Epithelial cell of proximal tubule (primary cell): ENCODE measurements at regions not wholly inside any gene's neighbourhood (a gene's known extent, or its start where the extent isn't known, plus 50 kb on each side); places are given as distances from the start of the nearest gene placed in this dataset.

Source experiments
- DNase-seq: peaks from one replicate; pipeline ENCODE4 v3.0.0-alpha.2; 2011; ENCODE audit warnings: low read depth
- H3K4me3 ChIP-seq: 2 replicates; pipeline ENCODE4 v1.5.1; 2011; ENCODE audit warnings: low read depth, mild to moderate bottlenecking, low read length
- TF ChIP-seq, protein P1 (sequence below): conservative IDR thresholded peaks from 2 replicates; pipeline ENCODE4 v1.5.1; 2012; ENCODE audit warnings: low read depth, mild to moderate bottlenecking, low read length

DNA sequence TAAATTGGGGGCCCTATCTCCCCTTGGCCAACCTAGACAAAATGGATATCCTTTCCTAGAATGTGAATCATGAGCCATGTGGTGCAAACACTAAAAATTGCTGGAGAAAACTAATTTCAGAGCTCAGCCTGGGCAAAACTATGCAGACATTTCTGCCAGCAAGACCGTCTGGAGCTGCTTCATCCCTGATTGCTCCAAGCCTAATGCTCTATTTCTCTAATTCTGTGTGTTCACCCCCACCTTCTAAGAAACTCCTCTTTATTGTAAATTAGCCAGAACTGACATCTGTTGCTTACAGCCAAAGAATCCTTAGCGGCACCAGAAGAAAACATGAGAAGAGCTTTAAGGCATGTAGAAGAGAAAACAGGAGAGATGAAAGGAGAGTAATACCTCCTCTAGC is 337.7 kb upstream of the CHAC2 start:
- no peak for DNase-seq
- TF ChIP-seq, protein P1, sequence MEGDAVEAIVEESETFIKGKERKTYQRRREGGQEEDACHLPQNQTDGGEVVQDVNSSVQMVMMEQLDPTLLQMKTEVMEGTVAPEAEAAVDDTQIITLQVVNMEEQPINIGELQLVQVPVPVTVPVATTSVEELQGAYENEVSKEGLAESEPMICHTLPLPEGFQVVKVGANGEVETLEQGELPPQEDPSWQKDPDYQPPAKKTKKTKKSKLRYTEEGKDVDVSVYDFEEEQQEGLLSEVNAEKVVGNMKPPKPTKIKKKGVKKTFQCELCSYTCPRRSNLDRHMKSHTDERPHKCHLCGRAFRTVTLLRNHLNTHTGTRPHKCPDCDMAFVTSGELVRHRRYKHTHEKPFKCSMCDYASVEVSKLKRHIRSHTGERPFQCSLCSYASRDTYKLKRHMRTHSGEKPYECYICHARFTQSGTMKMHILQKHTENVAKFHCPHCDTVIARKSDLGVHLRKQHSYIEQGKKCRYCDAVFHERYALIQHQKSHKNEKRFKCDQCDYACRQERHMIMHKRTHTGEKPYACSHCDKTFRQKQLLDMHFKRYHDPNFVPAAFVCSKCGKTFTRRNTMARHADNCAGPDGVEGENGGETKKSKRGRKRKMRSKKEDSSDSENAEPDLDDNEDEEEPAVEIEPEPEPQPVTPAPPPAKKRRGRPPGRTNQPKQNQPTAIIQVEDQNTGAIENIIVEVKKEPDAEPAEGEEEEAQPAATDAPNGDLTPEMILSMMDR, result no peak

DNA sequence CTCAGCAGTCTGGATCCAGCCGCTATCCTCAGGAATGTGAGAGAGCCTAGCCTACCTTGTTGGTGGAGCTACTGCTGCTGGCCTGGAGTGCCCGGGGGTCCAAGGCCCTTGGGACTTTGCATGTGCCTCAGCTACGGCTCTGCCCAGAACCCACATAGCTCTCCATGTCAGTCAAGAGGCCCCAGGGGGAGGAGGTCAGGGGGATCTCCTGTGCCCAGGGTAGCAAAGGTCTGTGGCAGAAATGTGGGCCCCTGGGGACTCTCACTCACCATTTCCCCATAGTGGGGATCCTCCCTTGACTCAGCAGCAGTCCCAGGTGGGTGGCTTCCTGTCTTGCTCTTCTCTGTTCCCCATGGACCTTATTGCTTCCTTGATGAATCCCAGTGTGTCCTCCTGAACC is 342.7 kb upstream of the CHAC2 start:
- TF ChIP-seq, protein P1, result no peak
- H3K4me3 ChIP-seq, result no peak overlapping the region
- no peak for DNase-seq

More for the DNA sequence above, 337.7 kb upstream of the CHAC2 start:
- H3K4me3 ChIP-seq, result no peak overlapping the region

DNA sequence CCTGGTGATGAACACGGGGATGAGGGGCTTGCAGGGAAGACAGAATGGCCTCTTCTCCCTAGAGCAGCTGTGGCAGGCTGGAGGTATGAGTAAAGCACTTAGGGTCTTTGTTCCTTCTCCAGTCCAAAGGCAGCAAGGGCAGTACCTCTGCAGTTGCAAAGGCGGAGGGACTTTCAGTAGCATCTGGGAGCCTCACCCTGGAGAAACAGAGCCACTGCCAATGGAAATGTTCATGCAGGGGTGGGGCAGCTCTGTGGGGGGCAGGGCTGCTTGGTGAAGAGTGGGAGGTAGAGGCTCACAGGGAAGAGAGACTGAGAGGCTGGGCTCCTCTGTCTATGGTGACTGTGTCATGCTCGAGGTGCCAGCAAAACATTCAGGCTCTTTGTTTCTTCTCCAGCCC is 344.1 kb upstream of the CHAC2 start:
- DNase-seq, result no peak
- H3K4me3 ChIP-seq, result no peak overlapping the region
- TF ChIP-seq, protein P1, result no peak

DNA sequence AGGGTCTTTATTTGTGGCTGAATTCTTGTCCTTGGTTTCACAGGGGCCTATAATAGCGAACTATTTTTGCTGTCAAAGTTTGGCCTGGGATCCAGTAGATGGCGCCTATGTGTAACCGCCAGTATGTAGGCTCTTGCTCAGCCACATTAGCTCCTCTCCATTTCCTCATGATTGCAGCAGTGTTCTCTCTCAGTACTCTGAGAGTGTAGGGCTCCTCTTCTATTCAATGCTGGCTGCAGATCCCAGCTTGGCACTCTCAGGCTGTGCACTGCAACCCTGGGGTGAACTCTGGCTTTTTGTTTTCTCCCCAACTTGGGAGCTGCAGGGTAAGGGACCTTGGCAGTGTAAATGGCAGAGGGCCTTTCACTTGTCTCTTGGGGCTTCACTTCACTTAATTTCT is 344.6 kb upstream of the CHAC2 start:
- TF ChIP-seq, protein P1, result peak; percentile 69
- H3K4me3 ChIP-seq, result no peak overlapping the region
- no peak for DNase-seq

DNA sequence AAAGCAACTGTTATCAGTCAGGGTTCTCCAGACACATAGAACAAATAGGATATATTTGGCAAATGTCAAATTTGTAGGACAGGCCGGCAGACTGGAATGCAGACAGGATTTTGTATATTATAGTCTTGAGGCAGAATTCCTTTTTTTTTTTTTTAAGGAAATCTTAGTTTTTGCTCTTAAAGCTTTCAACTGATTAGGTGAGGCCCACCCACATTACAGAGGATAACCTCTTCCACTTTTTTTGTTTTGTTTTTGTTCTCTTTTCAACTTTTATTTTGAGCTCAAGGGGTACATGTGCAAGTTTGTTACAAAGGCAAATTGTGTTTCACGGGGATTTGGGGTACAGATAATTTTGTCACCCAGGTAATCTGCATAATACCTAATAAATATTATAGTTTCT is 350.2 kb upstream of the CHAC2 start:
- TF ChIP-seq, protein P1, result no peak
- DNase-seq, result no peak
- H3K4me3 ChIP-seq, result no peak overlapping the region

DNA sequence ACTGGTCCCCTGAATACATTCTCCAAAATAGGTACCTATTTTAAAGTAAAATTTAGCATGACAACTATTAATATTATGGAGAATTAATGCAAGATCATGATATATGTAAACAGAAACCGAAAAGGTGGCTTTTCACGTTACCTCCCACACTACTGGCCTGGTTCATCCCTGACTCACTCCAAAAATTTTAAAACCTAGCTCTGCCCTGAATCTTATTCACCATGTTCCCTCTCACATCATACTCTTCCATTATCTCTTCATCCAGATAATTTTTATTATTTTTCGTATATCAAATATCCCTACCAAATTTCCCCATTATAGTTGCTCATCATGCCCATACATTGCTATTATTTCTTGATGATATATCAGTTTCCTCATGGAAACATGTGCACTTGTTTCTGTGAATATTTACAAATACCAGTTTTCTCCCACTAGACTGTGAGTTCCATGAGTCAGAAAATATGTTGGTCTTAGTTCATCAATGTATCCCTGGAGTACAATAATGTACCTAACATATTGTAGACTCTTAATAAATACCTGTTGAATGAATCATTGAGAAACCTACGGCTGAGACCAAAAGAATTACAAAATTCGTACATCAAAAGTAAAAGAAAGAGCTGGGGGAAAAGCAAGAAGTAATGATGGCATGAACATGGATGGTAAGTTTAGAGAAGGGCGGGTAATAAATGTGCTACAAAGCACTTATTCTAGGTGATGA is 360.1 kb upstream of the CHAC2 start:
- TF ChIP-seq, protein P1, result no peak
- no peak overlapping the region for H3K4me3 ChIP-seq
- DNase-seq, result no peak

DNA sequence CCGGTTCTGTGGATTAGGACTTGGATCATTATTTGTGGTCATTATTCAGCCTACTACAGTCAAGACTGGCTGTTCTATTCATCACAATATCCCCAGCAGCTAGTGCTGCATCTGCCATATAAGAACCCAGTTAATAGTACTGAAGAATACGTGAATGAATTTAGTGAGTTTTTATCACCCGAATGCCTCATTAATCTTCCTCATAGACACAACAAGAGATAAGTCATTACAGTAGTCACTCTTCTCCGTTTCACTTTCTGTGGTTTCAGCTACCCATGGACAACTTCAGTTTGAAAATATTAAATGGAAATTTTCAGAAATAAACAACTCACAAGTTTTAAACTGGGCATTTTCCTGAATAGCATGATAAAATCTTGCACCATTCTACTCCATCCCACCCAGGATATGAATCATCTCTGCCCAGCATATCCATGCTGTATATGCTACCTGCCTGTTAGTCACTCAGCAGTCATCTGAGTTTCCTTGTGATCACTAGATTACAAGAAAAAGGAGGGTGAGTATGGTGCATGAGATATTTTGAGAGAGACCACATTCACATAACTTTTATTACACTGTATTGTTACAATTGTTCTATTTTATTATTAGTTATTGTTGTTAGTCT is 363.7 kb upstream of the CHAC2 start:
- no peak overlapping the region for H3K4me3 ChIP-seq
- DNase-seq, result peak; percentile 69
- TF ChIP-seq, protein P1, result no peak
